T47D (cell line): ENCODE measurements at regions not wholly inside any gene's neighbourhood (a gene's known extent, or its start where the extent isn't known, plus 50 kb on each side); places are given as distances from the start of the nearest gene placed in this dataset.

ENCODE experiments used
- DNase-seq, 2 experiments: peaks; one replicate each; pipeline versions ENCODE4 v3.0.0 to v3.0.0-alpha.2; 2011 to 2012; ENCODE audit warnings: low read depth in 1 of 2, low spot score in 1 of 2
- JUND ChIP-seq: IDR thresholded peaks from 2 replicates; pipeline ENCODE4 v1.6.1; 2012; ENCODE audit warnings: low read depth
- in situ Hi-C: cut with HindIII; loops from 2 replicates; pipeline ENCODE4 v1.10.0; 2016; ENCODE audit warnings: low sequenced_read_pairs, low pct_unique_long_range_greater_than_20kb

GRCh38 chr2:211126256-211126655, 569.9 kb downstream of the CPS1 start:
- TF ChIP-seq JUND, result no peak
- in situ Hi-C loops, result no loop called here
- no peak for DNase-seq

GRCh38 chr2:211127501-211127900, 571.1 kb downstream of the CPS1 start:
- in situ Hi-C loops, result no loop called here
- TF ChIP-seq JUND, result no peak
- DNase-seq, result no peak

GRCh38 chr2:211128287-211128686, 571.9 kb downstream of the CPS1 start:
- no peak for TF ChIP-seq JUND
- DNase-seq, result no peak
- in situ Hi-C loops, result no loop called here

- no peak for TF ChIP-seq JUND
- in situ Hi-C loops, result no loop called here
- DNase-seq, result no peak
These were observed 573.4 kb downstream of the CPS1 start for GRCh38 chr2:211129798-211130197.

- in situ Hi-C loops, result no loop called here
These were observed 575.6 kb downstream of the CPS1 start for GRCh38 chr2:211132046-211132445.

GRCh38 chr2:211132573-211132972, 576.2 kb downstream of the CPS1 start:
- DNase-seq, result no peak
- TF ChIP-seq JUND, result no peak
- in situ Hi-C loops, result no loop called here

More at GRCh38 chr2:211132046-211132445, 575.6 kb downstream of the CPS1 start:
- DNase-seq, result no peak
- no peak for TF ChIP-seq JUND

GRCh38 chr2:211133766-211134165, 577.4 kb downstream of the CPS1 start:
- no peak for TF ChIP-seq JUND
- DNase-seq, result no peak
- in situ Hi-C loops, result no loop called here

- in situ Hi-C loops, result no loop called here
- no peak for DNase-seq
- no peak for TF ChIP-seq JUND
These were observed 582.2 kb downstream of the CPS1 start for GRCh38 chr2:211138551-211138950.

GRCh38 chr2:211141646-211142045, 585.2 kb downstream of the CPS1 start:
- DNase-seq, result no peak
- in situ Hi-C loops, result no loop called here
- no peak for TF ChIP-seq JUND

GRCh38 chr2:211144078-211144477, 587.7 kb downstream of the CPS1 start:
- TF ChIP-seq JUND, result no peak
- in situ Hi-C loops, result no loop called here
- no peak for DNase-seq

- TF ChIP-seq JUND, result no peak
- no peak for DNase-seq
- in situ Hi-C loops, result no loop called here
These were observed 588.7 kb downstream of the CPS1 start for GRCh38 chr2:211144974-211145665.

GRCh38 chr2:211149731-211150130, 593.3 kb downstream of the CPS1 start:
- in situ Hi-C loops, result no loop called here
- TF ChIP-seq JUND, result no peak
- no peak for DNase-seq

GRCh38 chr2:211157211-211157610, 600.8 kb downstream of the CPS1 start:
- in situ Hi-C loops, result no loop called here
- no peak for DNase-seq
- TF ChIP-seq JUND, result no peak
